ENCODE measurements at regions not wholly inside any gene's neighbourhood (a gene's known extent, or its start where the extent isn't known, plus 50 kb on each side); places are given as distances from the start of the nearest gene placed in this dataset.
"Not testable (repeated sequence)": the region's sequence is repeated elsewhere in the genome, so short reads cannot be mapped to it uniquely, and the experiment has no call there.

- Histone ChIP-seq H3K27me3 (no peaks in the 10 kb centered on the region), H3K36me3 (no peaks in the 10 kb centered on the region), H3K4me3 (no peak overlapping the region), H3K4me1 (peaks cover 0 to 4% (median 0%) of the 10 kb centered on the region in 4 donors), H3K9me3 (no peaks in the 10 kb centered on the region), H3K27ac (no peak overlapping the region)
- WGBS, 2 donors = 79 to 80% methylated on average over 6 of the region's 6 CpGs
- DNase-seq (ENCODE audit: low spot score in 2 of 2) = no peak
- TF ChIP-seq EP300 (IDR thresholded peaks at IDR 0.05) (no peak), CTCF (IDR thresholded peaks at IDR 0.05) (no peak), POLR2A (IDR thresholded peaks at IDR 0.05) (no peak)
Observed at GRCh38 chr17:27960183-27960849, 67.2 kb upstream of the LYRM9 start.

GRCh38 chr17:27962581-27962980 is 69.4 kb upstream of the LYRM9 start:
- not testable (repeated sequence) for DNase-seq (ENCODE audit: low spot score in 2 of 2); H3K36me3 ChIP-seq; H3K27me3 ChIP-seq; H3K4me1 ChIP-seq; H3K27ac ChIP-seq; H3K9me3 ChIP-seq; H3K4me3 ChIP-seq
- WGBS, 2 donors = 68 to 87% methylated on average over 3 of the region's 3 CpGs

GRCh38 chr17:27965224-27965623 is 72.1 kb upstream of the LYRM9 start:
- Histone ChIP-seq H3K4me3 (no peak overlapping the region), H3K27me3 (no peaks in the 10 kb centered on the region), H3K36me3 (no peaks in the 10 kb centered on the region), H3K4me1 (no peaks in the 10 kb centered on the region), H3K9me3 (no peaks in the 10 kb centered on the region), H3K27ac (no peak overlapping the region)
- no peak for DNase-seq (ENCODE audit: low spot score in 2 of 2)
- TF ChIP-seq CTCF (IDR thresholded peaks at IDR 0.05) (no peak), POLR2A (IDR thresholded peaks at IDR 0.05) (no peak), EP300 (IDR thresholded peaks at IDR 0.05) (no peak)
- 74 to 89% methylated on average over 6 of the region's 6 CpGs for WGBS, 2 donors

GRCh38 chr17:27968206-27968732 is 74.2 kb upstream of the NLK start:
- Histone ChIP-seq H3K27ac (no peak overlapping the region), H3K27me3 (no peaks in the 10 kb centered on the region), H3K4me1 (no peaks in the 10 kb centered on the region), H3K36me3 (no peaks in the 10 kb centered on the region), H3K9me3 (no peaks in the 10 kb centered on the region), H3K4me3 (no peak overlapping the region)
- DNase-seq (ENCODE audit: low spot score in 2 of 2) = no peak
- no peak for TF ChIP-seq EP300 (IDR thresholded peaks at IDR 0.05)
- no peak for TF ChIP-seq CTCF (IDR thresholded peaks at IDR 0.05)
- no peak for TF ChIP-seq POLR2A (IDR thresholded peaks at IDR 0.05)
- WGBS, 2 donors = 85 to 90% methylated on average over 7 to 8 of the region's 8 CpGs

GRCh38 chr17:27970587-27970986 is 71.9 kb upstream of the NLK start:
- WGBS, 2 donors = 96 to 99% methylated on average over 3 of the region's 3 CpGs

More at GRCh38 chr17:27970587-27970986, 71.9 kb upstream of the NLK start:
- Histone ChIP-seq H3K36me3 (no peaks in the 10 kb centered on the region), H3K9me3 (peaks cover 0 to 3% (median 0%) of the 10 kb centered on the region in 4 donors), H3K27me3 (no peaks in the 10 kb centered on the region), H3K4me3 (no peak overlapping the region), H3K4me1 (no peaks in the 10 kb centered on the region), H3K27ac (no peak overlapping the region)
- DNase-seq (ENCODE audit: low spot score in 2 of 2) = no peak
- TF ChIP-seq POLR2A (IDR thresholded peaks at IDR 0.05) (no peak), EP300 (IDR thresholded peaks at IDR 0.05) (no peak), CTCF (IDR thresholded peaks at IDR 0.05) (no peak)

Measured in tibial nerve (tissue), 4 donors.